Choroid plexus epithelial cell (primary cell): ENCODE measurements at regions not wholly inside any gene's neighbourhood (a gene's known extent, or its start where the extent isn't known, plus 50 kb on each side); places are given as distances from the start of the nearest gene placed in this dataset.
"Not testable (repeated sequence)": the region's sequence is repeated elsewhere in the genome, so short reads cannot be mapped to it uniquely, and the experiment has no call there.

Source experiments
- DNase-seq: peaks from one replicate; pipeline ENCODE4 v3.0.0-alpha.2; 2010; ENCODE audit warnings: low read depth
- H3K4me3 ChIP-seq: 2 replicates; pipeline ENCODE4 v1.5.1; 2011; ENCODE audit warnings: low read depth, mild to moderate bottlenecking, control low read depth, low read length, moderate library complexity
- CTCF ChIP-seq: conservative IDR thresholded peaks from 2 replicates; pipeline ENCODE4 v1.5.1; 2011; ENCODE audit warnings: low read depth, mild to moderate bottlenecking, control low read depth, inconsistent platforms, low read length, moderate library complexity

DNA sequence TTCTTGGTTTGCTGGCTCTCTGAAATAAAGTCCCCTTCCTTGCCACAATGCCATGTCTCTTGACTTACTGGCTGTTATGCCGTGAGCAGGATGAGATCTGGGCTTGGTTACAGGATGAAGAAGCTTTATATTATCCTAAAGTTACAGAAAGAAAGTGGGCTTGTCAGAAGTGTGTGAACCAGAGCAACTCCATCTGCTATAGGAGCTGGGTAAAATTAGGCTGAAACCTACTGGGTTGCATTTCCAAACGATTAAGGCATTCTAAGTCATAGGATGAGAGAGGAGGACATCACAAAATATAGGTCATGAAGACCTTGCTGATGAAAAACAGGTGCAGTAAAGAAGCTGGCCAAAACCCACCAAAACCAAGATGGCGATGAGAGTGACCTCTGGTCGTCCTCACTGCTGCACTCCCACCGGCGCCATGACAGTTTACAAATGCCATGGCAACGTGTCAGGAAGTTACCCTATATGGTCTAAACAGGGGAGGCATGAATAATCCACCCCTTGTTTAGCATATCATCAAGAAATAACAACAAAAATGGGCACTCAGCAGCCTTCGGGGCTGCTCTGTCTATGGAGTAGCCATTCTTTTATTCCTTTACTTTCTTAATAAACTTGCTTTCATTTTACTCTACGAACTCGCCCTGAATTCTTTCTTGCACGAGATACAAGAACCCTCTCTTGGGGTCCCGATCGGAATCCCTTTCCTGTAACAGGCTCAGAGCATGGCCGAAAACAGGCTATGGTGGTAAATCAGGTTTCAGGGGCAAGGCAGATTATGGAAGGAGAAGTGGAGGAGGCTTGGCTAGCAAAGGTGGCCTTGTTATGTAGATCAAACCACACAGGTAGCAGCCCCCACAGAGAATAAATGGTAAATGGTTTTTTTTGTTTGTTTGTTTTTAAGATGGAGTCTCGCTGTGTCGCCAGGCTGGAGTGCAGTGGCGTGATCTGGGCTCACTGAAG, 81.3 kb upstream of the C16orf82 start:
- no peak for DNase-seq
- no peak overlapping the region for H3K4me3 ChIP-seq
- no peak for TF ChIP-seq CTCF

- no peak for TF ChIP-seq CTCF
- DNase-seq: peak; percentile 81
- H3K4me3 ChIP-seq: no peak overlapping the region
These were observed 79.1 kb upstream of the C16orf82 start for GRCh38 chr16:26987597-26988010.

DNA sequence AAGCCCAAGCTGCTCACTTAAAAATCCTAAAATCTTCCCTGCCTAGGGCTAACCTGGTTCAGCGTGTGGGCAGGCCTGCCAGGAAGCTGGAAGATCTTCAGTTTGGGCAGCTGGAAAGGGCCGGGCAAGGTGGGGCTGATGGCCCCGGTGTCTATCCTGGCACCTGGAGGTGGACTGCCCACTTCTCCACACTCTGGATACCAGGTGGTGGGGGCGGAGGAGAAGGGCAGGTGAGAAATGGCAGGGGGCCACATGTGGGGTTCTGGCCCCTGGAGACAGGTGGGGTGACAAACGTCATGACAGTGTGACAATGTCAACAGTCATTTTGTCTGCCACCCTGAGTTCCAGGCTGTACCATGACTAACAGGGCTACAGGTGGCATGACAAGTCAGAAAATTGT, 78.5 kb upstream of the C16orf82 start:
- no peak for TF ChIP-seq CTCF
- DNase-seq: no peak
- no peak overlapping the region for H3K4me3 ChIP-seq

- not testable (repeated sequence) for H3K4me3 ChIP-seq, DNase-seq
These were observed 76.2 kb upstream of the C16orf82 start for GRCh38 chr16:26990384-26991120.

DNA sequence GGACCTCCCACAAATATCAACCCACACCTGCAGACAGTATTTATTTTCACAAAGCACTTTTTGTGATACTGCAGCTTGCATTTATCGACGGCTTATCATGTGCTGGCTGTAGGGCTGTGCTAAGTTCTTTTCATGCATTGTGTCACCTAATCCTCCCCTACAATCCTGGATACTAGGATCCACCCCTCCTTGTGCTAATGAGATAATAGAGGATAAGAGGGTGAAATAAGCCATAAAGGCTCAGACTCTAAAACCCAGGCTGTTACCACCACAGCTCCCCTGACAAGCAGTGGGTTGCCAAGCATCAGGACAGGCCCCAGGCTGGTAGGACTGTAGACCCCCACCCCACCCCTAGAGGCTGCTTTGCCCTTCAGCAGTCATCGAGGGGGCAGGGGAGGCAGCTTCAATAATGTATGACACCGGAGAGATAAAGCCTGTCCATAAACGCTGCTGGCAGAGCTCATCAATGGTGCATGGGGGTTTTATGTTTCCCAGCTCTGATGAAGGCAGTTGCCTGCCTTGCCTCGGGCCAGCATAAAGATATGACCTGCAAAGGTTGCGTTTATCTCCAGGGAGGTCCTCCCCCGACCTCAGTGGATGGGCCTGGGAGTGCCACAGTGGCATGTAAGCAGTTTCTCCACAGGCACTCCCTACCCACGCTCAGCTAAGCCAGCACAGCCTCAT, 73.9 kb upstream of the C16orf82 start:
- TF ChIP-seq CTCF: no peak
- no peak for DNase-seq
- no peak overlapping the region for H3K4me3 ChIP-seq

- no peak overlapping the region for H3K4me3 ChIP-seq
- no peak for TF ChIP-seq CTCF
- DNase-seq: no peak
These were observed 73.2 kb upstream of the C16orf82 start for GRCh38 chr16:26993511-26993910.

DNA sequence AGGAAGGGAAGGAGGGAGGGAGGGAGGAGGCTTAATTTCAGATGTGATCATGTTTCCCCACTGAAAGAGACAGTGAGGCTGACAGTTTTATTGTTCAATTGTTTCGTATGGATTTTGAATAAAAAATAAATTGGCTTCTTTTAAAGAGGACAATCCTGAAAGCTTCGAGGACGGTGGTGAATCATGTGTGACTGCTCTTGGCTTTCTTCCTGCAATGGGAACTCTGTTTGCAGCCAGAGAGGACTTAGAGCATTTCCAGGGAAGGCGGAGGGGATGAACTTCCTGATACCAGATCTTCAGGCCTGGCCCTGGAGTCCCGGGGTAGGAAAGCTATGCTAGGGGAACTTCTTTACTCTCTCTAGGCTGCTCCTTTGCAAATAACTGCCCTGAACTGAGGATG, 72.8 kb upstream of the C16orf82 start:
- no peak overlapping the region for H3K4me3 ChIP-seq
- DNase-seq: peak; percentile 37
- TF ChIP-seq CTCF: no peak
